Activated T-helper 1 cell treated with Interleukin-2 at 50 U/mL for 16 hours (primary cell): ENCODE measurements at regions not wholly inside any gene's neighbourhood (a gene's known extent, or its start where the extent isn't known, plus 50 kb on each side); places are given as distances from the start of the nearest gene placed in this dataset.

ENCODE experiments used
- DNase-seq: peaks from one replicate; pipeline ENCODE4 v3.0.0-alpha.2; 2020; ENCODE audit warnings: low read depth

DNA sequence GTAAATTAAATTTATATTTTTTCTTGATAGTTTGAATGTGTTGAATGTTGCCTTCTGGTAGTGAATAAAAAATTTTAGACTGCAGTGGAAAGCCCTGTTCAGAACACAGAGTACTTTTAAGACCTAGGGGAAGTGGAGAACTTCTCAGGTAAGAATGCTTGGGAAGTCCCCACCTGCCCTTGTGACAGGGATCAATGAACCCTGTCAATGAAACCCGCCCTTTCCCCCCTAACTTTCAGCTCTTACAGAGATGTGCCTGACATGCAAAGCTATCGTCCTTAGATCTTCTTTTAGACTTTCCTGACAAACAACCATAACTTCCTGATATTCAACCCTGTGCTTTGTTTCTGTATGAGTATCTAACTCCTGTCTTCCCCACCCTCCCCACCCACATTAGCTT, 562.7 kb downstream of the TLE4 start:
- no peak for DNase-seq

DNA sequence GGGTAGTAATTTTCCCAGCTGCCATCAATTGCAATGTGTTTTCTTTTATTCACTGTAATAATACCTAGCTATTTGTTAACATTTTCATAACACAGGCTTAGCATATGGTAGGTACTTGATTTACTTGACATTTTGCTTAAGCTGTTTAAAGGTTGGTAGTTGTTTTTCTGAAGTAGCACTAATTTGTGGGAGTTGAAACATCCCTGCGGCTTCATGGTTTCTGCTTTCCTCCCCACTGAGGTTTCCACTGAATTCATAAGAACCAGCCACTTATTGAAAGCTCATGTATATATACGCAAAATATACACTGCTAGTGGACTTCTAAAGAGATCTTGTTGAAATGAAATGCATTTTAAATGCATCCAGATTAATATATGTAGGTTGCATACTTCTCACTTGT, 559.9 kb downstream of the TLE4 start:
- no peak for DNase-seq

DNA sequence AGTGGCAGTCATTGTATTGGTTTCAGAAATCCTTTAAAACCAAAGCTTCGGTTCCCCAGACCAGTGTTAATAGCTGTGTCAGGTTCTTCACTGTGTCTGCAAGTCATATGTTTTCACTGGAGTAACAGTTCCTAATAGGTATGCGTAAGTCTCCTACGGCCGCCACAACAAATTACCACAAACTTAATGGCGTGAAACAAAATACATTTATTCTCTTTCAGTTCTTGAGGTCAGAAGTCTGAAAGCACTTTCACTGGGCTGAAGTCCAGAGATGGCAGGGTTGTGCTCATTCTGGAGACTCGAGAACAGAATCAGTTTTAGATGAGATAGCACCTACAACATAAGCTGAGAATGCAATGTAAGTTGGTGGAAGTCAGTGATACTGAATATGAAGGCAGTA, 556.2 kb downstream of the TLE4 start:
- no peak for DNase-seq

DNA sequence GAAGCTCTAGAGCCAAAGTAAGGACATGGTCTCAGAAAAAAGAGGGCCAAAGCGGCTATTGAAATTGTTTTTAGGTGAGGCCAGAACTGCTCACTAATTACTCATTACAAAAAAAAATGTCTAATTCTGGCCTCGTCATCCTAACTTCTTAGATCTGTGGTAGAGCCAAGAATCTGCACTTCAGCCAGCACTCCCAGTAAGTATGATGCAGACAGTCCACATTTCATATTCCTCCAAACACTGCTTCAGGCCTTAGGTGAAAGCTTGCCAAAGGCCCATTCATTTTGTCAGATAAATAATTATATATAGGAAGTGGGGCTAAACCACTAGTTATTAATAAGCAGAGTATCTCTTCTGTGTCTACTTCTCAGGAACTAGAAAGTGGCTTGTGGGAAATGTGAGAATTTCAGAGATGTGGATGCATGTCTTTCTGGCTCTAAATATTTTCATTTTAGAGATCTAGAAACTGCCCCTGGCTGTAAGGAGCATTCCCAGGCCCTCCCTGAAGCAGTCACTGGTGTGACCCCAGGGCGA, 554.0 kb downstream of the TLE4 start:
- no peak for DNase-seq

DNA sequence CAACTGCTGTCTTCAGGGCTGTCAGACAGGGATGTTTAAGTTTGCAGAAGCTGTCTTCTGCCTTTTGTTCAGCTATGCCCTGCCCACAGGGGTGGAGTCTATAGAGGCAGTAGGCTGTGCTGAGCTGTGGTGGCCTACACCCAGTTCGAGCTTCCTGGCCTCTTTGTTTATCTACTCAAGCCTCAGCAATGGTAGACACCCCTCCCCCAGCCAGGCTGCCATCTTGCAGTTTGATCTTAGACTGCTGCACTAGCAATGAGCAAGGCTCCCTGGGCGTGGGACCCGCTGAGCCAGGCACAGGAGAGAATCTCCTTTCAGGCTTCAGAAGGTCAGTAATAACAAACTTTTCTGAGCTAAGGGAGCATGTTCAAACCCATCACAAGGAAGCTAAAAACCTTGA, 545.3 kb downstream of the TLE4 start:
- no peak for DNase-seq

DNA sequence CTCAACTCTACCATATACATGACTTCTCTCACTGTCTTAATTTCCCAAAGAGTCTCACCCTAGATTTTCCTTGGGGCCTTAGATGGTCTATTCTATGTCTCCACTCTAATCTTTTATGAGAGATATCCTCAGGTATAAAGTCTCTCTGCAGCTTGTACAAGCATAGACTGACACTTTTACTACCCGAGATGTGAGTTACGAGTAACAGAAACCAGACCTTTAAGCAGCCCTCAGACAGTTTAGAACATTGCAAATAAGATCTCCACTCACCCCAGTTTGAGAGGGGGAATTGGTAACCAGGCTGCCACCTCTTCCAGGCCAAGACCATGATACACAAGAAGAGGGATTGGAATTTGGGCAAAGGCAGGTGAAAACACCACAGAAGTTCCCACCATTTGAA, 542.5 kb downstream of the TLE4 start:
- DNase-seq: no peak

DNA sequence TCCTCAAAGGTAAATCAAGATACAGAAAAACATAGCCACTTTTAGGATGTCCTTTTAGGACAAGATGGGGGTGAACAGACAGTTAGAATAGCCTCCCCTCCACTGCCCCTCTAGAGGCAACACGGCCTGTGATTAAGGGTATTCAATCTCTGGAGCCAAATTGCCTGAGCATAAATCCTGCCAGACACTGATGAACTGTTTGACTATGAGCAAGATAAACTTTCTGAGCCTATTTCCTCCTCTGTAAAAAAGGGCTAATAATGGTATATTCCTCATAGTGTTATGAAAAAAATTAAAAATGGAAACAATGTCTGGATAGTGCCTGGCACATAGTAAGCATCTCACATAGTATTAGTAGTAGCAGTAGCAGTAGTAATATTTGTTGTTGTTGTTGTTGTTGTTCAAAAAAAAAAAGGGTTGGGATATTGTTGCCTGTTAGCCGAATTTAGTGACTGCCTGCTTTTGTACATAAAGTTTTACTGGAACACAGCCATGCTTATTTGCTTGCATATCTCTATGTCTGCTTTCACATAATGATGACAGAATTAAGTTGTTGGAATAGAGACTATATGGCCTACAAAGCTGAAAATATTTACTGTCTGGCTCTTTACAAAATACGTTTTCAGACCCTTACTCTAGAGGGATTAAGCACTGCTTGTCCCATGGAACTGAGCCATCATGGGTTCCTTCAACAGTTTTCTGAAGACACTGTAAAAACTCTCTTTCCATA, 536.3 kb downstream of the TLE4 start:
- no peak for DNase-seq

DNA sequence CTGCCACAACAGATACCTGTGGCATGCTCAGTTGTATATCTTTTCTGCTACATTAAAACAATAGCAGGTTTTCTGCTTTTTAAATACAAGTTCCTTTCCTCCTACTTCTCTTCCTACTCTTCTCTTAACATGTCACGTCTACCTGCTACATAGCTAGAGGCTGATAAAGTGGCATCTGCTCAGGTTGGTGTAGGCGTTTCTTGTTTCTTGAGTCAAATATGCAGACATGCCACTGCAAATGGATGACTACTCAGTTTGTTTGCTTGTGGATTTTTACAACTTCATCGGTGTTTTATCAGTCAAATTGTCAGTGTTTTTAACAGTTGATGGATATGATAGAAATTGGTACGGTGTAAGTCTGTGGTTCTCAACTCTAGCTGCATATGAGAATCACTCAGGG, 525.7 kb downstream of the TLE4 start:
- no peak for DNase-seq

DNA sequence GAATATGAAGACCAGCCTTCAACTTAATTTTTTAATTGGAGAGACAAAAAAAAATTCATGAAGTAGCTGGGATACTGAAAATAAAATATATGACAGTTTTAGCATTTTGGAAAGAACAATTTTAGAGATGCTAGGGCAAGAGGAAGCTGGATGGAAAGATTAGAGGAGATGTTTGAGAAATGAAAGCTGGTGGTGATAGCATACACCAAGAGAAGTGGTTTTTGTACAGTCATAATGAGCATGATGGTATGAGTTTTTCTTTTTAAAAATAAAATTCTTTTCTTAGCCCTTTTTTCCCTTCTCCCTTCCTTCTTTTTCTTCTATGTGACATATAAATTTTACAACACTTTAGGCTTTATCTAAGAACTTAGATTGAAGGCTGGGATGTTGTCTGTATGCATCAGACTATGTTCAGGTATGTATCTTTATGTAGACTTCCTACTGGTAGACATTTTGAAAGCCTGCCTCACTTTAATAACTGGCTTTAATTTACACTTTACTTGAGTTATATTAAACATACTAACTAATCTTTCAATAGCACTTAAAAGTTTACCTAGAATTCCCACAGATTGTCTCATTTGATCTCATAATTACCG, 522.5 kb downstream of the TLE4 start:
- no peak for DNase-seq

DNA sequence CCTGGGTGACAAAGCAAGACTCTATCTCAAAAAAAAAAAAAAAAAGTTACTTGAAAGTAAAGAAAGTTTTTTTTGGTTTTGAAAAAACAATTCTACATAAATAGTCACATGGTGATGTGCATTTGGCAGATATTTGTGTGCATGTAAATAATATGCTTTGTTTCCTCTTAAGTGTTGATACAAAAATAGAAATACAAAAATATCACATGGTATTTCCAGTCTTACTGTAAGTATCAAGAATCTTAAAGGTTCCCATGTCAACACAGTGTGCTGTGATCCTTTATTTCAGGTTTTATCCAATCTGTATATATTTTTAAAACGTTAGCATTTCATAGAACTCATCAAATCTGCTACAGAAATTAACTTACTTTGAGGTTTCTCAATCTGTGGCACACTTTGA, 521.9 kb downstream of the TLE4 start:
- no peak for DNase-seq

DNA sequence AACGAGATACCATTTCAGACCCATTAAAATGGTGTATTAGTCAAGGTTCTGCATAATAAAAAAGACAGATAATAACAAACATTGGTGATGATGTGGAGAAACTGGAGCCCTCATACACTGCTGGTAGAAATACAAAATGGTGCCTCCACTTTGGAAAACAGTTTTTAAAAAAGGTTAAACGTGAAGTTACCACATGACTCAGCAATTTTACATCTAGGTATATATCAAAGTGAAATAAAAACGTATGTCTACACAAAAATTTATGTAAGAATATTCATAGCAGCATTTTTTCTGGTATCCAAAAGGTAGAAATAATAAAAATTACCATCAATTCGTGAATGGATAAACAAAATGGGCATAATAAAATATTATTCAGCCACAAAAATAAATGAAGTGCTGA, 519.8 kb downstream of the TLE4 start:
- DNase-seq: no peak

DNA sequence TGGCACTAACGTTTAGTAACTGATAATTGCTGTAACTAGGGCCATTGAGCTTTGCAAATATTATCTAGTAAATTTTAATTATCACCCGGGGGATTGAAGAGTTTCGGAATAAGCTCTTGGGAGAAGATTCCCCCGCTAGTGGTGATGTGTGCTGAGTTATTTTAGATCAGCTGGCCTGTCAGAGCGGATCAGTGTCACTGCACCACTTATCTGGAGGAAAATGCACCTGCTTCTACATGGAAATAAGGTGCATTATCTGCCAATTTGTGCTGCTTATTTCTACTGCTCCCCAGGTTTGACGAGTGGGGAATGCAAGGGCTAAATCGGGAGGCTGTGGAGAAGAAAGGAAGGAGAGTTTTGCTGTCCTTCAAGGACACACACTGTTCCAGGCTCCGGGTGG, 518.6 kb downstream of the TLE4 start:
- DNase-seq: no peak

DNA sequence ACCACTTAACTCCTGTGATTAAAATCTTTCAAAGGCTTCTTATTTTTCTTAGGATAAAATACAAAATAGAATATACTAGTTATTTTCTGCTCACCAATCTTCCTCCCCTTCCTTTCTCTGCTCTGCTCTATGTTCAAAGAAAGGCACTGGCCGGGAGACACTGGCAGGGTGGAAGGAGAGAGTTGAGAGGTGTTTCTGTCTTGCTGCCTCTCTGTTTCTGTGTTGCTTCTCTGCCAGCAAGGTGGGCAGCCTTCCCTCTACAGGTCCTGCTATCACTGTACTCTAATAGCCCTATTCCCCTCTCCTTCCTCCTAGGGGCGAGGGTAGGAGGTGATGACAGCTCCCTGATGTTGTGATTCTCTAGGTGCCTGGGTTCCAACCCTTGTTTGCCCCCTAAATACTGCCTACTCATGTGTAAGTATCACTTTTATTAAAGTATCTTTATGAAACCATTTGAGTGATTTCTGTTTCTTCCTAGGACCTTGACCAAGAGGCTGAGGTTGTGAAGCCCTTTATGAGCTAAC, 515.1 kb downstream of the TLE4 start:
- no peak for DNase-seq

DNA sequence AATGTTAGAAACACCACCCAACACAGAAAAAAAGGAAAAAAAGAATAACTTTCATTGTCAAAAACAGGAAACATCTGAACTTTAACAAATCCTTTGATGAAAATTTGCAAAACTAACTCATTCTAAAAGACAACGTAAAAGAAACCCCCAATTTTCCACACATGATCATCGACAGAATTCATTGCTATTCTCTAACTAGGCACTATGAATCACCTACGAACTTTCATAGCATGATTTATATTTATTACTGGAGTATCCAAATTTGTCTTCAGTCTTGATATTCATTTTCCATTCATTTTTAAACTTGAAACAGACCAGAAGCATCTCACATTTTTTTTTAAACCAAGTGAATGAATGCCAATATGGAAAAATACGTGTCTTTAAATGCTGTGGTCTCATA, 514.6 kb downstream of the TLE4 start:
- no peak for DNase-seq

DNA sequence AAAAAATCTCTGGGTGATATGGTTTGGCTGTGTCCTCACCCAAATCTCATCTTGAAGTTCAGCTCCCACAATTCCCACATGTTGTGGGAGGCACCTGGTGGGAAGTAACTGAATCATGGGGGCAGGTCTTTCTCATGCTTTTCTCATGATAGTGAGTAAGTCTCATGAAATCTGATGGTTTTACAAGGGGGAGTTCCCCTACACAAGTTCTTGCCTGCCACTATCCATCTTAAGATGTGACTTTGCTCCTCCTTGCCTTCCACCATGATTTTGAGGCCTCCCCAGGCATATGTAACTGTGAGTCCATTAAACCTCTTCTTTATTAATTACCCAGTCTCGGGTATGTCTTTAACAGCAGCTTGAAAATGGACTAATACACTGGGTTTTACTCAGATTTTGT, 513.9 kb downstream of the TLE4 start:
- DNase-seq: no peak

DNA sequence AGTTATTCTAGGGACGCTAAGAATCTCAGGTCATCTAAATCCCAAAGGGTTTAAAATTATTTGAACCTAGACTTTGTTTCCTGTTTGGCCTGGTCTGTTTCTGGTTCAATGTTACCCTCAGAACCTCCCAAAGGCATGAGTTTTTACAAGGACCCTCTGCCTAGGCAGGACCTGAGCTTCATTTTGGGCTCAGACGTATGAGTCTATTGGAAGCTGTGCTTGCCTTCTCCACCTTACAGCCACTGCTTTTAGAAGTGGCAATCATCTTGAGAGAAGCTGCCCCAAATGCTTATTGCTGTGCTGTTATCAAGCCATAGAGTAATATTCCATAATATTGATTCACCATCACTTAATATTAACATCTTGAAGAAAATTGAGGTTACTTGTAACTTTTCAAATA, 510.4 kb downstream of the TLE4 start:
- no peak for DNase-seq

DNA sequence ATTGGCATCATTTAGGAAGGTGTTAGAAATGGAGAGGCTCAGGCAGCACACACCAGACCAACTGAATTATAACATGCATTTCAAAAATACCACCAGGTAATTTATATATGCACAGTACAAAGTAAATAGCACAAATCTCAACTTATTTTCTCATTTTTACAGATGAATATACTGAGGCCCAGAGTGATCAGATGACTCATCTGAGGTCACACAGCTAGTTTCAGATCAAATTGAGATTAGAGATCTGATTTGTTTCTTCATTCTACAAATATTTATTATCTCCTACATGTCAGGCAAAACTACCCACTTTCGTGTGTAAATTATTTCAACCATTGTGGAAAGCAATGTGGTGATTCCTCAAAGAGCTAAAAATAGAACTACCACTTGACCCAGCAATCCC, 507.1 kb downstream of the TLE4 start:
- DNase-seq: no peak

DNA sequence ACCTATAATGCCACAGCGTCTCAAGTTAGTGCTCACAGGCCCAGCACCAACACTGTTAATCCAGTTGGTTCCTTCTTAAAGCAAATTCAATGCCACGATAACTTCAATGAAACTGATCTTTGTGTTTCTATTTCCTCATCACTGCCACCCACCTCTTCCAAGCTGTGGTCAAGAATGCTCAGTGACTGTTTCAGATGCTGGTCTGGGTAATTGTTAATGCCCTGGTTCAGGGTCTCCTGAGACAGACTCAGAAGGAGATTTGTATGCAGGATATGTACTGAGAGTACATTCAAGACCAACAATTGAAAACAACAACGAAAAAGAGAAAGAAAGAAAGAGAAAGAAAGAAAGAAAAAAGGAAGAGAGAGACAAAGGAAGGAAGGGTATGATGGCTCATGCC, 505.3 kb downstream of the TLE4 start:
- DNase-seq: no peak

DNA sequence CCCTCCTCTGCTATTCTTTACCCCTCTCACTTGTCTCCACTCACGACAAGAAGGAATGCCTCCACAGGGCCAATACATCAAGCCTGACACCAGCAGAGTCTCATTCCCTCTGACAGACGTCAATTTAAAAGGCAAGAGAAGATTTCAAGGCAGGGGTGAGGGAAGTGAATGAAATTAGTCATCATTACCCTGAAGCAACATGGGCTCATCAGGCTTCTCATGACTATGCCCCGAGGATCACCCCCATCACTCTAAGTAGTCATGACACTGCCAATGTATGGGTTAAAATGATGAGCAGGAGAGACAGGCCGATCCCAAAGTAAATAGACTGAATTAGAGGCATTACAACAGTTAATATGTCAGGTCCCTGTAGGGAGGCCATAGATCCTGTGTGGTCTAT, 504.4 kb downstream of the TLE4 start:
- DNase-seq: no peak

DNA sequence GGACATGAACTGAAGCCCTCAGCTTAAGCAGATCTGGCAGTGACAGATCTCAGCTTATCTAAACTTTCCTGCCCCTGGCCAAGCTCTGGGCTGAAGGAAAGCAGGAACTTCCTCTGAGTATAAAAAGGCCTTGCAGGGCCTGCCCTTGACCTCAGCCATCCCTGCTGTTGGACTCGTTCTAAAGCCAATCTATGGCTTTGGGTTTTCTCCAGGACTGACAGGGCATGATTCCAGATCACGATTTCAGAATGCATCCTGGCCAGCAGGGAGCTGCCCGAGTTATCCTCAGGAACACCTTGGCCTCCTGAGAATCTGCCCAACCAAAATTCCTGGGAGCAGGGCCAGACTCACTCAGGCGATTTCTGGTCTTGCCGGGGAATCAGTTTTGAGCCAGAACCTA, 502.7 kb downstream of the TLE4 start:
- DNase-seq: no peak

DNA sequence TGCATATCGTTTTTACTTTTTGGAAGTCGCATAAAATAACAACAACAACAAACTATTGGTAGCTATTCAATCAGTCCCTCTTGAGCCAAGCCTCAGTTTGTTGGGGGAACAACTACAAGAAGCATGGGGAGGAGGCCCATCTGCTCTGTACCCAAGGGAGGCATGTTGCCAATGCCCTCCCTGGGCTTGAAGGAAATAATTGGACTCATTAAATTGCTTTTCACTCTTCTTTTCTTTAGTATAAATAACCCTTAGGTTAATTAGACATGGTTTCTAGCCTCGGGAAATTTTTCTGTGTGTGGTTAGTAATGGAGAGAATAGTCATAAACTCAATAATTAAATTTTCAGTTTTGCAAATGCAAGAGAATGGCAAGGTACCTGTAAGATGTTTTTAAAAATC, 500.7 kb downstream of the TLE4 start:
- no peak for DNase-seq

DNA sequence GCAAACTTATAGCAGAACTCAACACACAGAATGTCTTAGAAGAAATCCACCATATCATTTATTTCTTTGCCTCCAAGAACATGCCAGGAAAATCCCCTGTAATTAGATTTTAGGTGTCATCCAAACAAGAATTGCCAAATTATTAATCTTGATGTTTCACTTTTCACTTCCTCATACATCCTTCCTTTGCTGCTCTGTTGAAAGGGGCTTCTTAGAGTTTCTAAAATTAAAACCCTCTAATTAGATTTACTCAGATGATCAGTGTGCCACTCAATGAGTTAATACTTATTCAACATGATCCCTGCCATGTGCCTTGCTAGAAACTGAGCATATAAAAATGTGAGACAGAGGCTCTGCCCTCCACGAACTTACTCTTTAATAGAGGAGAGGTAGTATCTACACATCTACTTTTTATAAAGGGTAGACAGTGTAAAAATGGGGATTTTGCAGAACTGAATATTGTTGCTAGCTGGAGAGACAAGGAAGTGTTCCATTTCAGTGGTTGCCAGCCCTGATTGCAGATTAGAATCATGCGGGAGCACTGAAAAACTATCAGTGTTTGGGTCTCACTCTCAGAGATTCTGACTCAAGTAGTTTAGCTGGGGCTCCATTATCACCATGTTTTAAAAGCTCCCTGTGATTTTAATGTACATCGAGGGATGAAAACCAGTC, 498.4 kb downstream of the TLE4 start:
- DNase-seq: no peak

DNA sequence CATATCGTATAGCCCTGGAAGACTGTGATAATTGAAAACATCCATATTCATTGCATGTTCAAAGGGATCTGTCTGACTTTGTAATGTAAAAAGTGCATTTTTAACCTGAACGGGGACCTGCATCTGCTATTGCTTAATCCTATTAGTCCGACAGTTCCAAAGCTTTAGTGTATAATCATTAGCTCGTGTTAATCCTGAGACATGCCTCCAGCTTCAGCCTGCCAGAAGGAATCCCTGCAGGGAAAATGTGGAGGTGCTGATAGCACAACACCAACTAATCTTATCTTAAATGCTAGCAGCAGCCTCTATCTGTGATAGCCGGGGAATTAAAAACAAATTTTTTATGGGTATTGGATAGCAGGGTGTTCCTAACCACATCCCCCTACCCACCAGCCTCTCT, 495.2 kb downstream of the TLE4 start:
- no peak for DNase-seq
